Right lobe of liver (tissue), 6 donors: ENCODE measurements at regions not wholly inside any gene's neighbourhood (a gene's known extent, or its start where the extent isn't known, plus 50 kb on each side); places are given as distances from the start of the nearest gene placed in this dataset.
"Not testable (repeated sequence)": the region's sequence is repeated elsewhere in the genome, so short reads cannot be mapped to it uniquely, and the experiment has no call there.

Experiments
- ATAC-seq, 4 donors: fragments of 200-7000 bp; cut with Tn5 transposase; one replicate each; pipeline ENCODE4 v1.9.1; 2020; ENCODE audit warnings: mild to moderate bottlenecking in 4 of 4, moderate library complexity in 4 of 4
- DNase-seq, 3 donors: peaks; one replicate each; pipeline ENCODE4 v3.0.0-alpha.2; 2020
- H3K27ac ChIP-seq, 3 donors: fragments of 200-600 bp; one replicate each; pipeline ENCODE4 v1.8.0; 2022
- H3K27me3 ChIP-seq, 2 donors: fragments of 200-600 bp; one replicate each; pipeline ENCODE4 v1.8.0; 2022
- H3K36me3 ChIP-seq, 4 donors: fragments of 200-600 bp; sonication (generic) in 1 of 4; one replicate each; pipeline versions ENCODE4 v1.5.1 to v1.8.0; 2017 to 2022; ENCODE audit warnings: control low read depth in 1 of 4
- H3K4me1 ChIP-seq, 4 donors: fragments of 200-600 bp; sonication (generic) in 1 of 4; one replicate each; pipeline versions ENCODE4 v1.5.1 to v1.8.0; 2017 to 2022; ENCODE audit warnings: control low read depth in 1 of 4
- H3K4me3 ChIP-seq, 3 donors: fragments of 200-600 bp; one replicate each; pipeline ENCODE4 v1.8.0; 2022
- H3K9me3 ChIP-seq, 4 donors: fragments of 200-600 bp; sonication (generic) in 1 of 4; one replicate each; pipeline versions ENCODE4 v1.5.1 to v1.8.0; 2017 to 2022; ENCODE audit warnings: control low read depth in 1 of 4
- POLR2A ChIP-seq: fragments of 450-650 bp; IDR thresholded peaks from one replicate; pipeline ENCODE4 v1.6.1; 2017; ENCODE audit warnings: antibody characterized with exemption, mild to moderate bottlenecking
- WGBS: methylation state at CpG from one replicate; pipeline ENCODE4 v1.1.6; 2018; ENCODE audit warnings: low coverage, low lambda C conversion rate; ENCODE audit not compliant: insufficient coverage; ENCODE audit errors: missing lambda C conversion rate; 5-methylcytosine and 5-hydroxymethylcytosine counted together
- intact Hi-C, 2 donors: fragments of 100-400 bp; cut with DNase I; formaldehyde crosslinking; loops; one replicate each; pipeline versions ENCODE4 v1.11.2 to v1.14.1; 2022
- TF ChIP-seq, protein P1 (sequence below), 4 donors: fragments of 200-600 bp in 3 of 4; fragments of 450-650 bp in 1 of 4; IDR thresholded peaks; one replicate each; pipeline versions ENCODE4 v1.5.1 to v1.8.0; 2016 to 2022; ENCODE audit warnings: antibody characterized with exemption in 4 of 4, mild to moderate bottlenecking in 2 of 4
- donor health status: DM: no; HTN: yes; CAD: no.
- donor health status: DM: no; HTN: no; CAD: no.
- donor health status: DM: no; HTN: no; CAD: no.
- donor health status: DM: no; HTN: yes; CAD: no.
- donor health status: DM: no; HTN: yes; CAD: no.

DNA sequence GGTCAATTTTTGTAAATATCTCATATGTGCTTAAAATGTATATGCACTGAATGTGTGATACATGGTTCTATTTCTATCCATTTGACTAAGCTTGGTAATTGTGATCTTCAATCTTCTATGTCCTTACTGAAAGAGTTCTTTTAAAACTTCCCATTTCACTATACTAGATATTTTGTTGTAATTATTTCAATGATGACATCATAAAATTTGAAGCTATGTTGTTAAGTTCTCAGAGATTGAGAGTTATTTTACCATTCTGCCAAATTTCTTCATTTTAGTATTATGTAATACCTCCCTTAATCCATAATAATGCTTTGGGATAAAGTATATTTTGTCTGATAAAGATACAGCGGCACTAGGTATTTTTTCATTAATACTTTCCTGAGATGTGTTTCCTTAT lies 1307.3 kb downstream of the RPA4 start:
- DNase-seq: no peak
- Histone ChIP-seq H3K27ac (no peak overlapping the region), H3K9me3 (no peaks in the 10 kb centered on the region), H3K4me1 (no peaks in the 10 kb centered on the region), H3K4me3 (no peak overlapping the region), H3K27me3 (peaks cover 0 to 5% of the 10 kb centered on the region in 2 donors), H3K36me3 (no peaks in the 10 kb centered on the region)
- ATAC-seq: no peak
- intact Hi-C loops: no loop called here
- 80% methylated on average over 1 of the region's 1 CpG for WGBS
- TF ChIP-seq, protein P1, sequence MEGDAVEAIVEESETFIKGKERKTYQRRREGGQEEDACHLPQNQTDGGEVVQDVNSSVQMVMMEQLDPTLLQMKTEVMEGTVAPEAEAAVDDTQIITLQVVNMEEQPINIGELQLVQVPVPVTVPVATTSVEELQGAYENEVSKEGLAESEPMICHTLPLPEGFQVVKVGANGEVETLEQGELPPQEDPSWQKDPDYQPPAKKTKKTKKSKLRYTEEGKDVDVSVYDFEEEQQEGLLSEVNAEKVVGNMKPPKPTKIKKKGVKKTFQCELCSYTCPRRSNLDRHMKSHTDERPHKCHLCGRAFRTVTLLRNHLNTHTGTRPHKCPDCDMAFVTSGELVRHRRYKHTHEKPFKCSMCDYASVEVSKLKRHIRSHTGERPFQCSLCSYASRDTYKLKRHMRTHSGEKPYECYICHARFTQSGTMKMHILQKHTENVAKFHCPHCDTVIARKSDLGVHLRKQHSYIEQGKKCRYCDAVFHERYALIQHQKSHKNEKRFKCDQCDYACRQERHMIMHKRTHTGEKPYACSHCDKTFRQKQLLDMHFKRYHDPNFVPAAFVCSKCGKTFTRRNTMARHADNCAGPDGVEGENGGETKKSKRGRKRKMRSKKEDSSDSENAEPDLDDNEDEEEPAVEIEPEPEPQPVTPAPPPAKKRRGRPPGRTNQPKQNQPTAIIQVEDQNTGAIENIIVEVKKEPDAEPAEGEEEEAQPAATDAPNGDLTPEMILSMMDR (IDR thresholded peaks at IDR 0.05): no peak
- TF ChIP-seq POLR2A: no peak

DNA sequence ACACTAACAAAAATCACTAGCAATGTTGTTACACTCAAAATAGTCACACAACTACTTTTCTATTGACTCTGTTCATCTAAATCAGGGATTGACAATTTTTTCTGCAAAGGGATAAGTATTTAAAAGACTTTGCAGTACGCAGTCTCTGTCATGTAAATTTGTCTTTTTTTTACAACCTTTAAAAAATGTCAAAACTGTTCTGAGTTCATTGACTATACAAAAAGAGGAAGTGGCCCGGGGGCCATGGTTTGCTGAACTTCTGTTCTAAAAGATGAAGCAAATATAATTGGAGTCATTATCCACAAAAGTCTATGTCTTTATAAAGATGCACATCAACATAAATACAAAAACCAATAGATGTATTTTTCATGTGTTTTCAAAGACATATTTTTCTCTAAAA lies 1310.3 kb downstream of the RPA4 start:
- intact Hi-C loops: no loop called here
- ATAC-seq (no peak), DNase-seq (no peak)
- Histone ChIP-seq H3K9me3 (no peaks in the 10 kb centered on the region), H3K4me3 (no peak overlapping the region), H3K4me1 (no peaks in the 10 kb centered on the region), H3K27ac (no peak overlapping the region), H3K27me3 (peaks cover 0 to 5% of the 10 kb centered on the region in 2 donors), H3K36me3 (no peaks in the 10 kb centered on the region)
- 54% methylated on average over 2 of the region's 2 CpGs for WGBS
- TF ChIP-seq, protein P1 (IDR thresholded peaks at IDR 0.05): no peak
- no peak for TF ChIP-seq POLR2A

DNA sequence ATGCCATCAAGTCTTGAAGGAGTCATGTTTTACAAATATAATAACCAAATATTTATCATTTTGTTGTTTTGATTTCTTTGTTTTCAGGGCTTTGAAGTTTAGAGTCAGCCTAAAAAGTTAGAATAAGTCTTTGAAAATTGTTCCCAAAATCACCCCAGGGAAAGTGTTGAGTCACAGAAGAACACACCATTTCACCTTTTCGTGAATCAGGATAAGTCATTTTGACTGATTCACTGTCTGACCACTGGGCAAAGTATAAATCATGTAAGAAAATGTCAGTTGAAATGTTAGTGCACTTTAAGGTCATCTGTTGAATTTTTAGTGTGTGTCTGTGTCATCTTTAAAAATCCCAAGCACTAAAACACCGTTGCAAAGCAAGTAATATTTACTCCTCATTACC lies 1320.1 kb downstream of the RPA4 start:
- no peak for ATAC-seq
- no peak for TF ChIP-seq POLR2A
- TF ChIP-seq, protein P1 (IDR thresholded peaks at IDR 0.05): no peak
- H3K4me1 ChIP-seq: no peaks in the 10 kb centered on the region
- intact Hi-C loops: no loop called here
- no peak overlapping the region for H3K4me3 ChIP-seq
- no peak for DNase-seq
- H3K27ac ChIP-seq: no peak overlapping the region
- H3K36me3 ChIP-seq: no peaks in the 10 kb centered on the region
- WGBS: 39% methylated on average over 2 of the region's 2 CpGs
- no peaks in the 10 kb centered on the region for H3K9me3 ChIP-seq
- H3K27me3 ChIP-seq: peaks cover 0 to 5% of the 10 kb centered on the region in 2 donors

DNA sequence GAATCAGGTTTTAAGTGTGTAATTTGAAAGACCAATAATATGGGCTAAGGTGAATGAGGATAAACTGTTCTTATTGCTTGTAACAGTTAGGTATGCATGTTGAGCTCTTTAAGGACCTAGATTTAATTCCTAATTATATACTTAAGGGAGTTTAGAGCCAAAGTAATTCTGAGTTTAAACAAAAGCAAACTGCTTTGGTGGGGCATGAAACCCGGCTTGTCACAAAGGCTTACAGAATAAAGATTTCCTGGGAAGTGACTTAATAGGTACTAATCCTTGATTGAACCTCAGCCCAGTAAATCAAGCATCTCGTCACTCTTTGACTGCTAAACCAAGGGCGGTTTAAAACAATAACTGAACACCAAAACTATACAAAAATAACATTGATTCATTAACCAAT lies 1324.2 kb downstream of the RPA4 start:
- 58% methylated on average over 3 of the region's 3 CpGs for WGBS
- ATAC-seq (no peak), DNase-seq (no peak)
- H3K36me3 ChIP-seq: no peaks in the 10 kb centered on the region
- TF ChIP-seq, protein P1 (IDR thresholded peaks at IDR 0.05): no peak
- no peak for TF ChIP-seq POLR2A
- no peaks in the 10 kb centered on the region for H3K4me1 ChIP-seq
- H3K9me3 ChIP-seq: no peaks in the 10 kb centered on the region
- H3K4me3 ChIP-seq: no peak overlapping the region
- H3K27ac ChIP-seq: no peak overlapping the region
- intact Hi-C loops: no loop called here
- peaks cover 0 to 5% of the 10 kb centered on the region in 2 donors for H3K27me3 ChIP-seq

DNA sequence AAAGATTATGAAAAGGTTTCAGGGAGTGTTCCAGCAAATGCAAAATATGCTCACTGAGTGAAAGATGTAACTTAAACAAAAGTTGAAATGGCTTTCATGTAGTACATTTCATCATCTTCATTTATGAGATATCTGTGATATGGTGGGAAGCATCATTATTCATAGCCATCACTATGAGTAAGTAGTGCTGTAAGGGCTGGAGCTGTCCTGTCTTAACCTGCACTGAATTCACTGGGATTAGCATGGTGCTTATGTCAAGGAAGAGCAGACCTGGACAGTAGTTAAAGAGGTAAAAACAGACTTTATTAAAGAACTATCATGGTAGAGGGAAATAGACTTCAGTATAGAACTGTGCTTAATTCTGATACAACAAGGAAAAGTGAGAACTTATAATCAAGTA lies 1347.3 kb downstream of the RPA4 start:
- H3K4me1 ChIP-seq: no peaks in the 10 kb centered on the region
- no peaks in the 10 kb centered on the region for H3K9me3 ChIP-seq
- intact Hi-C loops: no loop called here
- H3K27me3 ChIP-seq: no peaks in the 10 kb centered on the region
- ATAC-seq (no peak), DNase-seq (no peak)
- no peak for TF ChIP-seq POLR2A
- TF ChIP-seq, protein P1 (IDR thresholded peaks at IDR 0.05): no peak
- H3K36me3 ChIP-seq: no peaks in the 10 kb centered on the region
- H3K4me3 ChIP-seq: no peak overlapping the region
- H3K27ac ChIP-seq: no peak overlapping the region

DNA sequence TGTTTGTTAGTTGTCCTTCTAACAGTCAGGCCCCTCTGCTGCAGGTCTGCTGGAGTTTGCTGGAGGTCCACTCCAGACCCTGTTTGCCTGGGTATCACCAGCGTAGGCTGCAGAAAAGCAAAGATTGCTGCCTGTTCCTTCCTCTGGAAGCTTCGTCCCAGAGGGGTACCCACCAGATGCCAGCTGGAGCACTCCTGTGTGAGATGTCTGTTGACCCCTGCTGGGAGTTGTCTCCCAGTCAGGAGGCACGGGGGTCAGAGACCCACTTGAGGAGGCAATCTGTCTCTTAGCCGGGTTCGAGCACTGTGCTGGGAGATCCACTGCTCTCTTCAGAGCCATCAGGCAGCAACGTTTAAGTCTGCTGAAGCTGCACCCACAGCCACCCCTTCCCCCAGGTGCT lies 1356.4 kb downstream of the RPA4 start:
- H3K9me3 ChIP-seq, ATAC-seq, intact Hi-C loops, H3K36me3 ChIP-seq, H3K4me1 ChIP-seq, DNase-seq, H3K4me3 ChIP-seq, H3K27me3 ChIP-seq, H3K27ac ChIP-seq: not testable (repeated sequence)
- WGBS: 50% methylated on average over 1 of the region's 6 CpGs
